ENCODE measurements at regions not wholly inside any gene's neighbourhood (a gene's known extent, or its start where the extent isn't known, plus 50 kb on each side); places are given as distances from the start of the nearest gene placed in this dataset.
A peak's percentile ranks its signal among the peaks of the same experiment; 100 is the strongest.

- DNase-seq (ENCODE audit: unreplicated experiment), result no peak
- BruUV-seq (replicated peaks), result no TSS peak
- Mint-ChIP-seq H3K9me3 (ENCODE audit: unreplicated experiment) (no peaks in the 10 kb centered on the region), H3K27me3 (ENCODE audit: insufficient read depth, unreplicated experiment) (no peaks in the 10 kb centered on the region), H3K4me1 (ENCODE audit: insufficient read depth, unreplicated experiment) (peaks cover 4% of the 10 kb centered on the region), H3K27ac (ENCODE audit: low read depth, unreplicated experiment) (no peak overlapping the region), H3K36me3 (ENCODE audit: insufficient read depth, unreplicated experiment) (no peaks in the 10 kb centered on the region), H3K4me3 (ENCODE audit: unreplicated experiment) (no peak overlapping the region)
- TF ChIP-seq CTCF (IDR thresholded peaks at IDR 0.05; ENCODE audit: unreplicated experiment), result no peak
- POLR2A ChIA-PET, result no interaction called here
- intact Hi-C loops (cut with micrococcal nuclease), result no loop called here
- CTCF ChIA-PET, result no interaction called here
Measured at GRCh38 chr6:8335381-8335780, 100.0 kb downstream of the SLC35B3 start.

- POLR2A ChIA-PET, result no interaction called here
- DNase-seq (ENCODE audit: unreplicated experiment), result peak; percentile 16
Measured at GRCh38 chr6:8334113-8334512, 101.2 kb downstream of the SLC35B3 start.

GRCh38 chr6:8329562-8329961 lies 105.8 kb downstream of the SLC35B3 start:
- BruUV-seq (replicated peaks), result no TSS peak
- intact Hi-C loops (cut with micrococcal nuclease), result no loop called here
- Mint-ChIP-seq H3K27me3 (ENCODE audit: insufficient read depth, unreplicated experiment) (no peaks in the 10 kb centered on the region), H3K9me3 (ENCODE audit: unreplicated experiment) (no peaks in the 10 kb centered on the region), H3K4me3 (ENCODE audit: unreplicated experiment) (no peak overlapping the region), H3K36me3 (ENCODE audit: insufficient read depth, unreplicated experiment) (no peaks in the 10 kb centered on the region), H3K4me1 (ENCODE audit: insufficient read depth, unreplicated experiment) (peaks cover 4% of the 10 kb centered on the region), H3K27ac (ENCODE audit: low read depth, unreplicated experiment) (no peak overlapping the region)
- DNase-seq (ENCODE audit: unreplicated experiment), result no peak
- TF ChIP-seq CTCF (IDR thresholded peaks at IDR 0.05; ENCODE audit: unreplicated experiment), result no peak
- CTCF ChIA-PET, result no interaction called here
- POLR2A ChIA-PET, result no interaction called here

More at GRCh38 chr6:8334113-8334512, 101.2 kb downstream of the SLC35B3 start:
- Mint-ChIP-seq H3K27ac (ENCODE audit: low read depth, unreplicated experiment) (peak overlapping the region; percentile 66), H3K27me3 (ENCODE audit: insufficient read depth, unreplicated experiment) (no peaks in the 10 kb centered on the region), H3K4me1 (ENCODE audit: insufficient read depth, unreplicated experiment) (peaks cover 4% of the 10 kb centered on the region), H3K9me3 (ENCODE audit: unreplicated experiment) (no peaks in the 10 kb centered on the region), H3K4me3 (ENCODE audit: unreplicated experiment) (no peak overlapping the region), H3K36me3 (ENCODE audit: insufficient read depth, unreplicated experiment) (no peaks in the 10 kb centered on the region)
- intact Hi-C loops (cut with micrococcal nuclease), result no loop called here
- no peak for TF ChIP-seq CTCF (IDR thresholded peaks at IDR 0.05; ENCODE audit: unreplicated experiment)
- no TSS peak for BruUV-seq (replicated peaks)
- CTCF ChIA-PET, result interaction anchor here (1.6 kb wide), 1 partner anchor 115 kb away, joined by 3 read pairs; no protein-coding TSS in a partner anchor

- Mint-ChIP-seq H3K27me3 (ENCODE audit: insufficient read depth, unreplicated experiment) (no peaks in the 10 kb centered on the region), H3K36me3 (ENCODE audit: insufficient read depth, unreplicated experiment) (no peaks in the 10 kb centered on the region), H3K27ac (ENCODE audit: low read depth, unreplicated experiment) (no peak overlapping the region), H3K9me3 (ENCODE audit: unreplicated experiment) (no peaks in the 10 kb centered on the region), H3K4me1 (ENCODE audit: insufficient read depth, unreplicated experiment) (no peaks in the 10 kb centered on the region), H3K4me3 (ENCODE audit: unreplicated experiment) (no peak overlapping the region)
- no TSS peak for BruUV-seq (replicated peaks)
- POLR2A ChIA-PET, result no interaction called here
- DNase-seq (ENCODE audit: unreplicated experiment), result no peak
- TF ChIP-seq CTCF (IDR thresholded peaks at IDR 0.05; ENCODE audit: unreplicated experiment), result no peak
- CTCF ChIA-PET, result no interaction called here
- intact Hi-C loops (cut with micrococcal nuclease), result no loop called here
Measured at GRCh38 chr6:8325743-8326142, 109.6 kb downstream of the SLC35B3 start.

Data from MCF 10A (cell line).